NK-92 treated with Interleukin-12 subunit alpha and Interleukin-12 subunit beta, amount 100 ng/mL, for 24 hours (cell line): ENCODE measurements at regions not wholly inside any gene's neighbourhood (a gene's known extent, or its start where the extent isn't known, plus 50 kb on each side); places are given as distances from the start of the nearest gene placed in this dataset.

ENCODE experiments used
- DNase-seq: peaks from one replicate; lab custom pipeline; 2025; lab: John Stamatoyannopoulos, UW

- no peak for DNase-seq
Measured at GRCh38 chr4:106767991-106768390, 268.1 kb downstream of the DKK2 start.

GRCh38 chr4:106766519-106766918, 269.6 kb downstream of the DKK2 start:
- DNase-seq, result no peak

GRCh38 chr4:106764774-106765173, 271.3 kb downstream of the DKK2 start:
- no peak for DNase-seq

GRCh38 chr4:106762666-106763443, 273.3 kb downstream of the DKK2 start:
- DNase-seq, result no peak

GRCh38 chr4:106753426-106753825, 282.7 kb downstream of the DKK2 start:
- no peak for DNase-seq

- no peak for DNase-seq
Measured at GRCh38 chr4:106746451-106746850, 289.7 kb downstream of the DKK2 start.

- DNase-seq, result no peak
Measured at GRCh38 chr4:106738121-106738520, 298.0 kb downstream of the DKK2 start.

GRCh38 chr4:106718548-106718947, 317.6 kb downstream of the DKK2 start:
- DNase-seq, result no peak

GRCh38 chr4:106717091-106717490, 319.0 kb downstream of the DKK2 start:
- no peak for DNase-seq

GRCh38 chr4:106715825-106716224, 320.3 kb downstream of the DKK2 start:
- DNase-seq, result no peak

- DNase-seq, result no peak
Measured at GRCh38 chr4:106708464-106708816, 327.7 kb downstream of the DKK2 start.

GRCh38 chr4:106707776-106708463, 328.2 kb downstream of the DKK2 start:
- no peak for DNase-seq

- DNase-seq, result no peak
Measured at GRCh38 chr4:106704253-106704870, 331.8 kb downstream of the DKK2 start.

GRCh38 chr4:106700321-106700720, 331.7 kb upstream of the GIMD1 start:
- DNase-seq, result no peak

GRCh38 chr4:106698621-106699195, 330.1 kb upstream of the GIMD1 start:
- DNase-seq, result no peak

GRCh38 chr4:106695501-106696262, 327.1 kb upstream of the GIMD1 start:
- DNase-seq, result no peak

GRCh38 chr4:106694232-106694631, 325.7 kb upstream of the GIMD1 start:
- DNase-seq, result no peak

GRCh38 chr4:106691749-106692148, 323.2 kb upstream of the GIMD1 start:
- DNase-seq, result no peak

GRCh38 chr4:106690487-106690886, 321.9 kb upstream of the GIMD1 start:
- peak; percentile 2 for DNase-seq

GRCh38 chr4:106687026-106687425, 318.4 kb upstream of the GIMD1 start:
- DNase-seq, result no peak

- no peak for DNase-seq
Measured at GRCh38 chr4:106681381-106681921, 312.9 kb upstream of the GIMD1 start.

- DNase-seq, result no peak
Measured at GRCh38 chr4:106679063-106679462, 310.5 kb upstream of the GIMD1 start.
